HG03378 (cell line): ENCODE measurements at regions not wholly inside any gene's neighbourhood (a gene's known extent, or its start where the extent isn't known, plus 50 kb on each side); places are given as distances from the start of the nearest gene placed in this dataset.
"Not testable (repeated sequence)": the region's sequence is repeated elsewhere in the genome, so short reads cannot be mapped to it uniquely, and the experiment has no call there.

Experiments used
- ATAC-seq: cut with Tn5 transposase; IDR thresholded peaks from one replicate; pipeline ENCODE4 v1.9.1; 2021; ENCODE audit warnings: mild to moderate bottlenecking, moderate library complexity; ENCODE audit not compliant: unreplicated experiment

DNA sequence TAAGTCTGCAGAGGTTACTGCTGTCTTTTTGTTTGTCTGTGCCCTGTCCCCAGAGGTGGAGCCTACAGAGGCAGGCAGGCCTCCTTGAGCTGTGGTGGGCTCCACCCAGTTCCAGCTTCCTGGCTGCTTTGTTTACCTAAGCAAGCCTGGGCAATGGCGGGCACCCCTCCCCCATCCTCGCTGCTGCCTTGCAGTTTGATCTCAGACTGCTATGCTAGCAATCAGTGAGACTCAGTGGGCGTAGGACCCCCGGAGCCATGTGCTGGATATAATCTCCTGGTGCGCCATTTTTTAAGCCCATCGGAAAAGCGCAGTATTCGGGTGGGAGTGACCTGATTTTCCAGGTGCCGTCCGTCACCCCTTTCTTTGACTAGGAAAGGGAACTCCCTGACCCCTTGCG is 1363.1 kb downstream of the HACE1 start:
- not testable (repeated sequence) for ATAC-seq

DNA sequence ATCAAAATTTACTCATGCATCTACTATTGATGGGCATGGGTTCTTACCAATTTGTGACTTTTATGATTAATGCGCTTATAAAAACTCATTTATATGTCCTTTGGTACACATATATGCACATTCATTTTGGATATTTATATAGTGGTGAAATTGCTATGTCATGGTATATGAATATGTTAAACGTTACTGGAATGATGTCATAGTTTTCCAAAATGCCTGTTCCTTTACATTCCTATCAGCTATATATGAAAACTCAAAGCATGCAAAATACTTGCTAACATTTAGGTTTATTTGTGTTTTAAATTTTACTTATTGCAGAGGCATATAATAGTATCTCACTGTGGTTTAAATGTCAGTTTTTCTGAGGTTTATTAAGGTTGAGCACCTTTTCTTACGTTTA is 1403.1 kb downstream of the HACE1 start:
- no peak for ATAC-seq

DNA sequence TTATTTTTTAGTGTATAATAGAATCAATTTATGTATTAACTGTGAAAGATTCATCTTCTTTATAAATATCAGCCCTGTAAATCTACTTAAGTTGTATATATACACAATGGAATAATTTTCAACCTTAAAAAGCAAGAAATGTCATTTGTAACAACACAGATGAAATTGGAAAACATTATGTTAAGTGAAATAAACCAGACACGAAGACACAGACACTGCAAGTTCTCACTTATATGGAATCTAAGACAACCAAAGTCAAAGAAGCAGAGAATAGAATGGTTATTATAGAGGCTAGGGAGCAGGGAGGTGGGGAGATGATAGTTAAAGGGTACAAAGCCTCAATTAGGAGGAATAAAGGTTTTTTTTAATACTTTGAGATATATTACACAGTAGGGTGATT is 1404.4 kb downstream of the HACE1 start:
- no peak for ATAC-seq

DNA sequence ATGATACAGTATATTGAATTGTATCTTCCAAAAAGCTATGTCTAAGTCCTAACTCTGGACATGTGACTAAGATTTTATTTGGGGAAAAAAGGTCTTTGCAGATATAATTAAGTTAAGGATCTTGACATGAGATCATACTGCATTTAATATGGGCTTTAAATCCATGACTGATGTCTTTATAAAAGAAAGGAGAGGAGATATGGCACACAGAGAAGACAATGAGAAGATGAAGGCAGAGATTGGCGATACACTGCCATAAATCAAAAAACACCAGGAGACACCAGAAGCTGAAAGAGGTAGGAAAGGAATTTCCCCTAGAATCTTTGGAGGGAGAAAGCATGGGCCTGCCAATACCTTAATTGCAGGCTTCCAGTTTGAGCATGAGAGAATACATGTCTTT is 1450.2 kb downstream of the HACE1 start:
- no peak for ATAC-seq

DNA sequence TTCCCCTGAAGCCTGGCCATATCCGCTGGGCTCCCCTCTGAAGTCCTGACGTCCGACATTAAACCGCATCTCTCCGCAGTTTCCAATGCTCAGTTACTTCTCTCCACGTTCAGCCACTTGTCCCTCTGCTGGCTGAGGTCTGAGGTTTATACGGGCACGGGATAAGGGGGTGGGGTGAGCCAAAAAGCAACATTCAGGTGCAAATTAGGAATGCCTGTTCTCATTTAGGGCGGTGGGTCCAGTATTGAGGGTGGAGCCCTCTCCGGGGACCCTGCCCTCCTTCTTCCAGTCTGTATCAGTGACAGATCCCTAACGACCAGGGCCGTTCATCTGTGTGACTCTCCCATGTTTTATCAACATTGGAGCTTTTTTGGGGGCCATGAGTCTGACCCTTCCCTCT is 1454.4 kb downstream of the HACE1 start:
- ATAC-seq, result no peak

DNA sequence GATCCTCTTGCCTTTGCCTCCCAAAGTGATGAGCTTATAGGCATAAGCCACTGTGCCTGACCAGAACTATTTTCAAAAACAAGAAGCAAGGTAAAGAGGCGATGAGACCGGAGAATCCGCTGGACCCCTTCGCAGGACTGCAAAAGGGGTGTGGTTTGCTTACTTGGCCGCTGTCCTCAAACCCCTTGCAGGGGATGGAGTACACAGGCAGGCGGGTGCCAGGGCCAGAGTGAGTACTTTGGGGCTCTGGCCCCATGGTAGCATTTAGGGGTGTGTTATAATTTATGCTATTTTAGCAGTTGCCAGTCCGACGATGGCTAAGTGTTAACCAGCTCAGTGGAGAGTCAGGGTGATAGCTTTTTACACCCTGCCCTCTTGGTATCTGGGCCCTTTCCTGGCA is 1454.9 kb downstream of the HACE1 start:
- ATAC-seq, result no peak

DNA sequence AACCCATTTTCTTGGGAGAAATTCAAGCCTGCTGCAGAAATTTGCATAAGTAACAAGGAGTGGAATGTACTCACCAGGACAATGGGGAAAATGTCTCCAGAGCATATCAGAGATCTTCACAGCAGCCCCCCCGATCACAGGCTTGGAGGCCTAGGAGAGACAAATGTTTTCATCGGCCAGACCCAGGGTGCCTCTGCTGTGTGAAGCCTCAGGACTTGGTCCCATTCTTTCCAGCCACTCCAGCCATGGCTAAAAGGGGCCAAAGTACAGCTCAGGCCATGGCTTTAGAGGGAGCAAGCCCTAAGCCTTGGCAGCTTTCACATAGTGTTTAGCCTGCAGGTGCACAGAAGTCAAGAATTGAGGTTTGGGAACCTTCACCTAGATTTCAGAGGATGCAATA is 1463.0 kb downstream of the HACE1 start:
- ATAC-seq, result no peak

DNA sequence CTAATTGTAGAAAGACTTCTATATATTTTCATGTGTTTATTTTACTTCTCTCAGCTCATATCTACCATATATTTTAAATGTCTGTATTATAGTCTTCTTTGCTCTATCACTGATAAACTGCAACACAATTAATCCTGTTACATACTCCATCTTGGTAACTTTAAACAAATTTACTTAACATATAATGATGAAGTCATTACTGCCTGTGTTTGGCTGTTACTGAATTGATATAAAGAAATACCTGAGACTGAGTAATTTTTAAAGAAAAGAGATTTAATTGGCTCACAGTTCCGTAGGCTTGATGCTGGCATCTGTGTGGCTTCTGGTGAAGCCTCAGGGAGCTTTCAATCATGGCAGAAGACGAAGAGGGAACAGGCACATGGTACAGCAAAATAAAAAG is 1480.4 kb downstream of the HACE1 start:
- ATAC-seq, result no peak

DNA sequence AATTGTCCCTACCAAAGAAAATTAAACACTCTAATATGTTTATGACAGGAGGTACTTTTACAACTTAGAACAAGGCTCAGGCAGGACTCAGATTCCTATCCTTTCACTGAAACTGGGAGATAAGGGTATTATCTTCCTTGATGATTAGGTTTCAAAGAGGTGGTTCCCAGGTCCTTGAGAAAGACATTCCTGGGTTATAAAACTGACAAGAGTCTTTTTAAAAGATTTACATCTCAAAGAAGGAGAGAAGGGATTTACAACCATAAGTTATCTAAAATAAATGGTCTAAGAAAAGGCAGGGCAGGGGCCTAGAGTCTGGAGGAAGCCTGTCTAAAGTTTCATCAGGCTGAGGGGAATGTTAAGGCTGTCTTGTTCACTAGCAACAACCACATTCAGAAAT is 1492.5 kb downstream of the HACE1 start:
- ATAC-seq, result no peak

DNA sequence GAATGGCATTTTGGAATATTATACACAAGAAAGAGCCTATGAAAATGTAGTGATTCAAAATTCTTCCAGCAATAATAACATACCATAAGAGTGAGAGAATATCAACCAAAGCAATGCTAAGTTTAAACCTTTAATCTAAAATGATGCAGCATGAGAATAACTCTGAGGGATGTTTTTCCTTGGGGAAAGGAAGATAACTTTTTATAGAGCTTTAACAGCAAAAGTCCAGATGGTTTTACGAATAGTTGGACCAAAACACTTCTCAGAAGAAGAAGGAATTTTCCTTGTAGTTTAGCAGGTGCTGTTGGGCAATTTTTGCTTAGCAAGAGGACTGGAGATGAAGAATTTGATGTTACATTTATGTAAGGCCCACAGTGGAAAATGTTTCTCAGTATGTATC is 1503.2 kb downstream of the HACE1 start:
- ATAC-seq, result no peak

DNA sequence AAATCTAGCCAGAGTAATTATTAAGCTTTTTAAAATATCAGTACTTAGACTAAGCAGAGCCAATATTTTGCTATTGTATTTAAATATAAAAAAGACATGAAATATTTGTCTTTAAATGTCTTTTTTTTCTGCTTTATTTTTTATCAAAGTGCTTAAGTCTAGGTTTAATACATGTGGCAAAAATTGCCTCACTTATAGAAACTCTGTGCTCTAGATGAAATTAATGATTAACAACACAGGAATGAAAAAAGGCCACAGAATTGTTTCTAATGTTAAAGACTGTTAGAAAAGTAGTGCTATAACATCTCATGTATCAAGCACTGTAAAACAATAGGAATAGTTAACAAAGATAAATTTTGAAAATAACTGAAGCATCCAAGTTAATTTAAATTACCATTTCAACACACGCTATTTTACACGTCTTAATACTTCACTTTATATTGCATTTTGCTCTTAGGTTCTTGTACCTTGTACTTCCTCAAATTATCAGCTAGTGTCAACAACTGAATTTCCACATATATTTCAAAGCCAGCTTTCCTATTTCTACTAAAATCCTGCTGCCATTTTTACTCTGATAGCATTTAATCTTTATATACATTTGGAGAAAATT is 1515.1 kb downstream of the HACE1 start:
- ATAC-seq, result no peak

DNA sequence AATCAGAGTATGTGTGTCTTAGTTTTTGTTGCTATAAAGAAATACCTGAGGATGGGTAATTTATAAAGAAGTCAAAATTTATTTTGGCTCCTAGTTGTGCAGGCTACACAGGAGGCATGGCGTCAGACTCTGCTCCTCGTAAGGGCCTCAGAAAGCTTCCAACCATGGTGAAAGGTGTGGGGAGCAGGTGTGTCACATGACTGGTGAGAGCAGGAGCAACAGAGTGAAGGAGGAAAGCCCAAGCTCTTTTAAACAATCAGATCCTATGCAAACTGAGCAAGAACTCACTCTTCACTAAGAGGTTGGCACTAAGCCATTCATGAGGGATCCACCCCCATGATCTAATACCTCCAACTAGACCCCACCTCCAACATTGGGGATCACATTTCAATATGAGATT is 1524.3 kb downstream of the HACE1 start:
- no peak for ATAC-seq

DNA sequence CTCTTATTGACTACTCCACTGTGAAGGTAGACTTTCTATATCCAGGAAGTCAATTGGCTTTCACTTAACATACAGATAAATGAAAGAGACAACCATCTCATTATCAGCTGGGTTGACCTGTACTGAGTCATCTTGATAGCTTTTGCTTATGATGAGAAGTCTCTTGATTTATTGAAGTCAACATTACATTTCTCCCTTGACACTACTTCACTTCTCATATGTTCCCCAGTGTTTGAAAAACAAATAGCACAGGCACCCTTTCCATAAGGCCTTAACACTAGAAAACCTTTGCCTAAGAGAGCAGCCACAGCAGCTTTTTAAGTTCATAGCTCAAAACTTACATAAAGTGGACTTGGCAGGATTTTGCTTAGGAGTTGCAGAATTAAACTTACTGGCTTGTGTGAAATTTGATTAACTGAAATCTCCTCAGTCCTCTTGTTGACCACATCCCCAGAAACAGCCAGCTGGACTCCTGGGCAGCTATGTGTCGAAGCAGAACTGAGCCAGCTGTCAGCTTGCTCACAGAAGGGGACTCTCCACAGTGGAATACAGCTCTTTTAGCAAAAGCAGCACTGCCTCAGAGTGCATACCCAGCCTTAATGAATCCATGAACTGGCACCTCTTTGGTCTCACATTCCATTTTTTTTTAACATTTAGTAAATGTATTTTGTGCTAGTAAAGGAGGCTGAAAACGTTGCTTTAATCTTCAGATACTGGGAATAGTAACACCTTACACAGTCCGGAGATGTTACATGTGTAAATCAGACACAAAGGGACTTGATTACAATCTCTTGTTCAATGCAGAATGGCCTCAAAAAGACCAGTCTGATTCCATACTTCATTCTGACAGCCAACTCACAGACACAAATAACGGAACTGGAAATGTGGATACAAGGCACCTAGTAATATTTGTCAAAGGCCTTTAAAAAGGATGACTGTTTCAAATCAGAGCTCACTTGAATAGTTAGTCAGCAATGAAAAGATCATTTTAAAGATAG is 1532.7 kb downstream of the HACE1 start:
- no peak for ATAC-seq

DNA sequence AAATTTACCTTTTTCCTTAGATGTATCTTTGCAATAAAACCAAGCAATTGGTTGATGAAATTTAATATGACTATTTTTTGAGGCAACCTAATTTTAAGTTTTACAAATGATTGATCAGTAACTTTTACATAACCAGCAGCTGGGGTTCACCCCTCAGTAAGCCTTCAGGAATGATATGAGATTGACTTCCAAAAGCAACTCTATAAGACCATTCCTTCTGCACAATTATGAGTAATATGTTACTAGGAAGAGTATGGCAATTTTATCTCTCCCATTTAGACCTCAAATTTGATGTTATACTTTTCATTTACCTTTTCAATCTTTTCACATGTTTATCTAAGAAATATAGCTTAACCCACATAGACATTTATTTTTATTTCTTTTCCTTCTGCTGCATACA is 1546.3 kb downstream of the HACE1 start:
- ATAC-seq, result no peak

DNA sequence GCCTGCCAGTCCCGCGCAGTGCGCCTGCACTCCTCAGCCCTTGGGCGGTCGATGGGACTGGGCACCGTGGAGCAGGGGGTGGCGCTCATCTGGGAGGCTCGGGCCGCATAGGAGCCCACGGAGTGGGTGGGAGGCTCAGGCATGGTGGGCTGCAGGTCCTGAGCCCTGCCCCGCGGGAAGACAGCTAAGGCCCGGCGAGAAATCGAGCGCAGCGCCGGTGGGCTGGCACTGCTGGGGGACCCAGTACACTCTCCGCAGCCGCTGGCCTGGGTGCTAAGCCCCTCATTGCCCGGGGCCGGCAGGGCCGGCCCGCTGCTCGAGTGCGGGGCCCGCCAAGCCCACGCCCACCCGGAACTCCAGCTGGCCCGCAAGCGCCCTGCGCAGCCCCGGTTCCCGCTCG is 1565.3 kb downstream of the HACE1 start:
- not testable (repeated sequence) for ATAC-seq

DNA sequence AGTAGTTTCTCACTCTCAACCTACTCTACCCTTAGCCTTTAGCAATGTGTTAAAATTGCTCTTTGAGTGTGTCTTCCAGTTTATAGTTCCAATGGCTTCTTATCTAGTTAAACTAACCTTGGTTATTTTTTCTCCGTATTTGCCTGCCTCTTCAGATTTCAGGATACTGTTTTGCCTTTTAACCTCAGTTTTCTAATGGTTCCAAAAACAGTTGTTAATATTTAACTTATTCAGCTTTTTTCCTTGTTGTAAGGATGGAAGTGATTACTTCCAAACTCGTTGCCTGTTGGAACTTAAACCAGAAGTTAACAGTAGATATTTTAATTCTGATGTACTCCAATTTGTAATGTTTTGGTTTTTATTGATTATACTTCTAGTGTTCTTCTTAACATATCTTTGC is 1574.9 kb downstream of the HACE1 start:
- ATAC-seq, result no peak

DNA sequence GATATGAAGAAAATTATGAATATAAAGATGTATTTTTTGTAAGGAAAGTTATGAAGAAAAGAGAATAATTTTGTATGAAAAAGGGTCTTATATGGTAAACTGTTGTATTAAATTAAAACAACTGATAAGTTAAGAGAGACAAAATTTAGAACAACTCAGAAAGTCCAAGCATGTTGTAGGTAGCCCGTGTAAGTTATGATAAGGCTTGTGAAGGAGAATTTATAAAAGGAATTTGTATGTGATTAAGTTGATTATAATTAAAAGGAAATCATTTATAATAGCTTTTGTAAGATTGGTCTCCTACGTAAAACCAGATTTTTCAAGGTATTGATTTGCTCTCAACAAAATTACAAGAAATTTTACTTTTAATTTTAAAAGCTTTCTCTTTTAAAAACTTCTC is 1579.3 kb downstream of the HACE1 start:
- no peak for ATAC-seq

DNA sequence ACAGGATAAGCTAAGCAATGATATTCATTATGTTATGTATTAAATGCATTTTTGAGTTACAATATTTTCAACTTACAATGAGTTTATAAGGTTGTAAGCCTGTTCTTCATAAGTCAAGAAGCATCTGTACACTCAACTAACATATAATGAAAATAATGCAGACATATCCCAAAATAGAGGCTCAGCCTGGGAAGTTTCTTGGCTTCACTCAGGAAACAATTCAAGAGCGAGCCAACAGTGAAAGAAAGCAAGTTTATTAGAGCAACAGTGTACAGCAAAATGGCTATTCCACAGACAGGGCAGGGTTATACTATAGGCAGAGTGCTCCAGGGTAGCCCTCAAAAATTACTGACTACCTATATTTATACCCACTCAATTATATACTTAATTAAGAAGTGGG is 1581.8 kb downstream of the HACE1 start:
- no peak for ATAC-seq

DNA sequence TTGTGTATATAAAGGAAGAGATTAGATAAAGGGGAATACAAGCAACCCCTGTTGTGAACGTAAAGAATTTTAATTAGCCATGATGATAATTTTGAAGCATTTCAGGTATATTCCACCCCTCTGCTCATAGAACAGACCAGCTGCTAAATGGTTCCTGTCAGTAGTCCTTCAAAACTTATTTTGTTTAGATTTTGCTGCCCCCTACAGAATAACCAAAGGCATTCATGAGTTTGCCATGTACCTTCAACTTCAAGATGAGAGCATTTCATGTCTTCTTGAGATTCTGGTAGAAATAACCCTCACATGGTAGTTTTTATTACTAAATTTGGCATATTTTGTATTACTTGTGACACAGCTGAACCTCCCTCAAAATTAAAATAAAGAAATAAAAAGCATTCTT is 1586.7 kb downstream of the HACE1 start:
- ATAC-seq, result no peak

DNA sequence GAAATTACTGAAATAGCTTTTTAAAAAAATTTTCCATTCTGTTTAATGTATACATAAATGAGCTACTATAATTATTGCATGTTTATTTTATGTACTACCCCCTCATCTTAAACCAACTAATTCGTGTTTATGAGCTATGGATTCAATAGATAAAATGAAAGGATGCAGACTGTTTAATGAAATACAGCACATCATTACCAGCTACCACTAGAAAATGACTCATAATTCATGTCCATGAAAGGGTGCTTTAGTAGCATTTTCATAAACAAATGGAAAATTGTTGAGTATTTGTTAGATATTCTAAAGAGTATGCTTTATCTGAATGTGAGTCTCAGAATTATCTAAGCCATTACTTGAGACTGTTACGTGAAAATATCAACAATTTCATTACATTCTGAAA is 1590.1 kb downstream of the HACE1 start:
- ATAC-seq, result no peak

DNA sequence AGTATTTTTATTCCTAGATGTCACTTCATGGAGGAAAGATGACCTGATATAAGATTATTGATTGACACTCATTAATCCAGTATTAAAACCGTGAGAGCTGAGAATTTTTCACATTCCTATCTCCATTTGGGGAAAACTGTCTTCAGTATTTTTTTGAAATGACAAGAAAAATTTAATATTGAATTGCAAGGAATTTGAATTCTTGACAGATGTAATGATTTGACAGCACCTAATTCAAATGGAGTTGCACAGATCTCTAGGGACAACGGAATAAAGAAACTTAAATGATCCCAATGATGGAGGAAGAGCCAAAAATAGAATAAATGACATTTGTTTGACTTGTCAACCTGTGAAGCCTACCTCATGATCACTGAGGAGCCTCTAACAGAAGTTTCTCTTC is 1591.4 kb downstream of the HACE1 start:
- ATAC-seq, result no peak

DNA sequence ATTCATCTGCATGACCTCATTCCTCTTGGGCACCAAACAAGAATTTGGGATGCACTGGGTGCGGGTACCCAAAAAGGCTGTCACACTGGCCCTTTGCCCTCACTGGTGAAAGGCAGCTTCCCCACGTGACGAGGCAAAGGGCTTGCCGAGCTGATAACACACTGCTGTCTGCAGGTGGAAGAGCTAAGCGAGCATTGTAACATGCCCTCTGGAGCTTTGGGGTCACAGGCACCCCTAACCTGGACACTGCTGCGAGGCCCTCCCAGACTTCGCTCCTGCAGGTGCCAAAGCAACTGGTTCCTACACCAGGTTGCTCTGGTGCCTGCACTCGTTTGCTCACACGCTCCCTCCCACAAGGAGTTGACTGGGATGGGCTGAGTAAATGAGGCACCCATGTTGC is 1595.7 kb downstream of the HACE1 start:
- no peak for ATAC-seq
